Activated CD8-positive, alpha-beta memory T cell treated with anti-CD3 and anti-CD28 coated beads, Interleukin-2, amount 50 U/mL, for 1 hour (primary cell): ENCODE measurements at regions not wholly inside any gene's neighbourhood (a gene's known extent, or its start where the extent isn't known, plus 50 kb on each side); places are given as distances from the start of the nearest gene placed in this dataset.

ENCODE experiments used
- DNase-seq: peaks from one replicate; pipeline ENCODE4 v3.0.0-alpha.2; 2020; ENCODE audit errors: extremely low read depth

DNA sequence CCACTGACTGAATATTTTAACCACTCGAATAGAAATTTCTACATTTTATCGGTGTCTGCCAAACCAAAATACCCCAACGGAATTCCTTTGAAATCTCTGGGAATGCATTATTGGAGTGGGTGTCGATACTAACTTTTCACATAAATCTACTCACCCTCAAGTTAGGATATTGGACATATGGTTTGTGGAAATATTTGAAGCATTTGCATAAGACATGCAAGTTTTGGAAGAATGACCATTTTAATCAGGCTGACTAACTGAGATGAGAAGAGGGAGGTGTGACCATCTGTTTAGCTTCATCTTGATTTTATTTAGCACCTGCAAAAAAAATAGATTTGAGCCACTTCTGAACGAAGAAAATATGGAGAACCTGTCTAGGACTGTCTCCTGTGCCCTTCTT, 61.2 kb downstream of the KLF6 start:
- no peak for DNase-seq

DNA sequence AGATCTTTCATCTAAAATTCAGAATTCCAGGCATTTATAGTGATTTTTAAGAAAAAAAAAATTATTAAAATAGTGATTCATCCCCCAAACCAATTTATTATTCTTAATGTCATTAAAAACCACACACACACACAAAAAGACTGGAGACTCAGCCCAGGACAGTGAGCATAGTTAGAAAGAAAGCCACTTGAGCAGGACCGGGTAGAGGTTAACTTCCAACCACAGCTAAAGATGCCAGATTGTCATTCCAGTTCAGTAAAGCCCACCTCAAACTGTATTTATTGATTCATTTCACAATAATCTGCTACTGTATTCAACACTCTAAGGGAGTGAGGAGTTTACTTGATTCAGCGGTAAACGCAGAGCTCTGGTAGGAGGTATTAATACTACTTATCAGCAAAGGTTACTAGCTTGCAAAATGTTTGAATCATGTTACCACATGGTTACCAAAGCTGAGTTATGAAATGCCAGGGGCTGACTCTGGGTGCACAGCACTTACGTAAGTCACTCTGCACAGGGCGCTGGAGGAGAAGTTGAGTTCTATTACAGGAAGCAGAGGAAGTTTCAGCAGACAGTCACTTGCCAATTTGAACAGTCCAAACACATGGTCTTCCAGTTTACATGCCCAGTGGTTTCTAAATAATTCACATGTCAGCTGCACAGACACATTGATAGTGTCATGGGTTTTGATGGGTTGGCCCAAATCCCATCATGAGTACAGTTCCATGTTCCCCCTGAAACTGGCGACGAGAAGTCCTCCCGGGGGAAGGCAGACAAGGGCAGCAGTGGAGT, 64.6 kb downstream of the KLF6 start:
- DNase-seq, result no peak

DNA sequence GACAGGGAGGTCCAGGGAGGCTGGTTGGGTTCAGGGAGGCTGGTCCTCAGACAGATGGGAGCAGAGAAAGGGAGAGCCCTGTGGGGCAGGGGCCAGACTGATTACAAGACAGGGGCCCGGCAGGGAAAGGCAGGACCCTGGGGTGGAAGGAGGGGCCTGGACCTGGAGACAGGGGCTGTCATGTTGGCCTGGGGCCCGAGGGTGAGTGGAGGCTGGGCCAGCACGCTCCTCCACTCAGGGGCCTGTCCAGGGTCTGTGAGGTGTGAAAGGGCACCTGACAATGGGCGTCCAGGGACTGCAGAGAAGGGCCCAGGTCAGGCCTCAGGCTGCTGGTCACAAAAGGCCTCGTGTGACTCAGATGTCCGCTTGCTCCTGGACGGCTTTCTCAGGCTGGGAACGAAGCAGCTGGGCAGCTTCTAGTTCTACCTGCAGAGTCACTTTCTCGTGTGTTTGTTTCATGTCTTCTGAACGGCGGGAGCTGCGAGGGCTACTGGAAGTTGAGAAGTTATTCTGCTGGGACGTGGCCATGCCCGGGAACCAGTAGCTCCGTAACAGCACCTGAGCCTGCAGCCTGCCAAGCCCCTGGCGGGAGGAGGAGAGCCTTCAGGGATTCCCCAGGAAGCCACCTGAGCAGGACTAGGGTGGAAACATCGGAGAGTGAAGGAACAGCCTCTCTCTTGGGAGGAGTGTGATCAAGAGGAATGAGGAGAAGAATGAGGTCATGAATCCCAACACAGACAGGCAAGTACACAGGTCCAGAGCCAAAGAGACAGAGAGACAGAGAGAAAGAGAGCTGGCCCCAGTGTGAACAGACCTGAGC, 65.8 kb downstream of the KLF6 start:
- no peak for DNase-seq

DNA sequence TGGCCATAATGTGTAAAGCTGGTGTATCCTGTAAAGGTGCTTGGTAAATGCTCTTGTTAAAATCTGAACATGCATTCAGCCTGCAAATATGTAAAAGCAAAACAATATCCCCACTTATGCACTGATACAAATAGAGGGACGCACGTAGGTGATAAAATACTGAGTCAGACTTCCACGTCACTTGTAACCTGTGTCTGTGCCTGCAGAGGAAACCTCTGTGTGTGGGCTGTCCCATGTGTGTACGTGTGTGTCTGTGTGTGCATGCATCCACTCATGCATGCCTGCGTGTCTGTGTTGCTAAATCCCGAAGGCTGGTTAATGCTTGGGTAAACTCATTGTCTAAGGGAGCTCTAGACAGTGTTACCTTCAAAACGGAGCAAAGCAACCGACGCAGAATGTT, 68.9 kb downstream of the KLF6 start:
- no peak for DNase-seq

GRCh38 chr10:3714967-3715366, 70.0 kb downstream of the KLF6 start:
- no peak for DNase-seq

DNA sequence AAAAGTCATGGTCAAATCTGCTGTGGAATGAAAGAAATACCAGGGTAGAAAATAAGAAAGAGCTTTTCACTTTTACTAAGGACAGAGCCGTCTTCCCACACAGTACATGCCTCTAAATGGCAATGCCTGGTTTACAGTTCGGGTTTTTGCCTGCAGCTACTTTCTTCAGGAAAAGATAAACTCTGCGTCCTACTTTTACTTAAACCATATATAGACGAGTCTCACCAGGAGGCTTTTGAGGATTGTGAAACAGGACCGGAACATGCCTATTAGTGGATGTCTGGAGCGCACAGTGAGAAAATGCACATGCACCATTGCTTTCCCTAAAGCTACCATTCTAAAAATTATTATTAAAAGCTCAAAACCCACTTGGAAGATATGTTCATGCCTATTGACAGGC, 70.5 kb downstream of the KLF6 start:
- DNase-seq, result no peak

DNA sequence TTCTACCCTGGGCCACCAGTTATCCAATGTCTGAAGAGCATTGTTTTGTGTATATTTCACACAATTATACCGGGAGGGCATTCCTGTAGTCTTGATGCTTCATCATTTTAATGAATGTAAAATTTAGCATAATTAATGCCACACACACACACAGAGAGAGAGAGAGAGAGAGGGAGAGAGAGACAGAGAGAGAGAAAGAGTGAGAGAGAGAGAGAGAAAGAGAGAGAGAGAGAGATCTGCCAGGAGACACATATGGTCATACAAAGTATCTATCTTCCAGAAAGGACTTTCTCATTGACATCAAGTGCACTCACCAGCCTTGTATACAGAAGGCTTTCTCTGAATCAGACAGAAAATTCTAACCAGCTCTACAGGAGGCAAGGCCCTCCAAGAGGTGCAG, 72.3 kb downstream of the KLF6 start:
- no peak for DNase-seq

DNA sequence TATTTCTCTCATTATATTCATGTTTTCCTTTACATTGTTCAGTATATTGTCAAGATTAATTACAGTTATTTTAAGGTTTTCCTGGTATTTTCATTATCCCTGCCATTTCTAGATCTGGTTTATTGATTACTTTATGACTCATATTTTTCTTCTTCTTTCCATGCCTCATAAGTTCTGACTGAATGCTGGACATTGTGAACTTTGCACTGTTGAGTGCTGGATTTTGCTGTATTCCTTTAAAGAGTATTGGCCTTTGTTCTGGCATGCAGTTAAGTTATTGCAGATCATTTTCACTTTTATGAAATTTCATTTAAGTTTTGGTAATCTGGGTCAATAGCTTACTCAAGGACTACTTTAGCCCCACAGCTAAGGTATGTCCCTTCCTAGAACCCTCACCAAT, 73.1 kb downstream of the KLF6 start:
- DNase-seq, result no peak

DNA sequence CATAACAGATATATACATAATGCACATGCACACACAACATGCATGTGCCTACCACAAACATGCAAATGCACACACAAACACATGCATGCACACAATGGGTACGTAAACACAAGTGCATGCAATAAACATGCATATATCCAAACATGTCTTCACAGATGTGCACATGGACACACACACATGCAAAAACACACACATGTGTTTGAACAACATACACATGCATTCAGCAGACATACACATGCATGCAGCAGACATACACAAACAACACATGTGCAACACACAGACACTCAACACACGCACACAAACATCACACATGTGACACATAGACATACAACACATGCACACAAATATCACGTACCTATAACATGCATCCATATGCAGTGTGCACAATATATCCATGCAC, 74.2 kb downstream of the KLF6 start:
- DNase-seq, result no peak

- no peak for DNase-seq
Measured at GRCh38 chr10:3709456-3710060, 75.5 kb downstream of the KLF6 start.

GRCh38 chr10:3708852-3709251, 76.2 kb downstream of the KLF6 start:
- DNase-seq, result no peak

GRCh38 chr10:3704565-3705325, 80.3 kb downstream of the KLF6 start:
- no peak for DNase-seq

GRCh38 chr10:3702569-3702968, 82.4 kb downstream of the KLF6 start:
- DNase-seq, result no peak

DNA sequence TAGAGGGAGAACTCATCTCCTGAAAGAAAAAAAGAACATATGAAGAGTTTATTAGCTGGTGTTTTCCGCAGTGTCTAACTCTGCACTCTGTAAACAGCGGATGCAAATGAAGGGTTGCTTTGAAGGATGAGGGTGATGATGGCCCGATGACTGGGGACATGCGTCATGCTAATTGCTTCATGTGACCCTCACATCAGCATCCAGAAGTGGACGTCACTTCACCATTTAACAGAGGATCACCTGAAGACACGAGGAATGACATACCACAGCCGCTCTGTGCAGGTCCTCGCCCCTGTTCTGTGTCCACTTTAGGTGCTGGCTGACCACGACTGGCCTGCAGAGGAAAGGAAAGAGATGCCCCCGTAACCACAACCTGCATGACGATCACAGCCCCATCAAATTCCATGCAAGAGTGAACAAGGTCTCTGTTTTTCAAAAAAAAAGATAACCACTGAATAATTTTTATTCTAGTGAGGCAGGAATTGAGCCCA, 82.9 kb downstream of the KLF6 start:
- DNase-seq, result no peak

DNA sequence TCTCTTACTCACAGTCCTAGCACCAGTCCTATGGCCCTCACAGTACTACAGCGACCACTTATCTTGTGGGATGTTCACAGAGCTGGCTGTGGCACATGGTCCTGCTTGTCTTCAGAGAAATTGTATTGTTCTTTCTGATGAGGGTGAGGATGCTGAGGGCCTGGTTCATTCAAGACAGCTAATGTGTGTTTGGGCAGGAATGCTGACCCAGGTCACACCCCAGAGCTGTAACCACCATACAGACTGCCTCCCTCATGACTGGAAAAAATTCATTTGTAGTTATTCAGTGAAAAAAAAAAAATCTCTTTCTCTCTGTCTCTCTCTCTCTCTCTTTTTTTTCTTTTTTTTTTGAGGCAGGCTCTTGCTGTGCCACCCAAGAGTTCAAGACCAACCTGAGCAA, 83.5 kb downstream of the KLF6 start:
- DNase-seq, result no peak

- DNase-seq, result no peak
Measured at GRCh38 chr10:3700531-3701076, 84.4 kb downstream of the KLF6 start.

- DNase-seq, result no peak
Measured at GRCh38 chr10:3699916-3700315, 85.1 kb downstream of the KLF6 start.

DNA sequence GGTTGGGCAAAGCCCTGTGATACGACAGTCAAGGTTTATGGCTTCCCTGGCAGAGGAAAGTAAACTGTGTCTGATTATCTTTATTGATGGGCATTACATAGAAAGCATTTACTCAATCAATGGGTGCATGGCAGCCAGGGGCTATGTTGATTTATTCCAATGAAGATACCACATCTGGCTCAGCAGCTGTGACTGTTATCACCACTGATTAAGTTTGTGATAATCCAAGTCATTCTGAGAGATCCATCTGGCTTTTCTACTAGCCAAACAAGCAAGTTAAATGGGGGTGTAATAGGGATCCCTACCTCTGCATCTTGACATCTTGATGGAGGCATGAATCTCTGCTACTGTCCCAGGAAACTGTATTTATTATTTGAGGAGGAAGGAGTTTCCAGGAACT, 86.7 kb downstream of the KLF6 start:
- no peak for DNase-seq

- no peak for DNase-seq
Measured at GRCh38 chr10:3693698-3694080, 91.3 kb downstream of the KLF6 start.

GRCh38 chr10:3693022-3693697, 91.8 kb downstream of the KLF6 start:
- DNase-seq, result no peak

DNA sequence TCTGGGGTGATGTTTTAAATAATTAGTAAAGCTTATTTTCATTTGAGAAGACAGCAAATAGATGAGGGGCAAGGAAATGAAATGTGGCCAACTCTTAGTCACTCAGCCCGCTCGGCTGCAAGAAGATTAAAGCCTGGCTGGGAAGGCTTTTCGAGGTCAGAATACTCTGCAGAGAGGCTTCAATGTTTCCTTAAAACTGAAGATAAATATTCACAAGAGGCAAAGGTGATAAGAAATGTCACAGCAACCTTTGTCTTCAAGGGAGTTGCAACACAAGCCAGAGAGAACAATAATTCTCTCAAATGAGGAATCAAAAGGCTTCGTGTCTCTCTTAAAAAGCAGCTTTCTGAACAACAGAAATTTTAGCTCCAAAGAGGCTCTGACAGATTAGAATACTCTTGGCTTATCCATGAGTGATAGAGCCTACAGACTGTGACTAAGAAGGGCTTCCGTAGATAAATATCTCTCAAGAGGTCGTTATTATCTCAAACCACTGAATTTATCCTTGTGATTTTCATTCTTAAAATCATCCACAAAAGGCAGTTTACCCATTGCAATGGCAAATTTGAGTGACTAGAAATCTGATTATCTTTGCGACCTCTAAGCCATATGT, 92.5 kb downstream of the KLF6 start:
- no peak for DNase-seq
